Hepatic stellate cell (primary cell): ENCODE measurements at regions not wholly inside any gene's neighbourhood (a gene's known extent, or its start where the extent isn't known, plus 50 kb on each side); places are given as distances from the start of the nearest gene placed in this dataset.
A peak's percentile ranks its signal among the peaks of the same experiment; 100 is the strongest.

ENCODE experiments used
- DNase-seq: peaks from one replicate; pipeline ENCODE4 v3.0.0; 2011; ENCODE audit warnings: low spot score

DNA sequence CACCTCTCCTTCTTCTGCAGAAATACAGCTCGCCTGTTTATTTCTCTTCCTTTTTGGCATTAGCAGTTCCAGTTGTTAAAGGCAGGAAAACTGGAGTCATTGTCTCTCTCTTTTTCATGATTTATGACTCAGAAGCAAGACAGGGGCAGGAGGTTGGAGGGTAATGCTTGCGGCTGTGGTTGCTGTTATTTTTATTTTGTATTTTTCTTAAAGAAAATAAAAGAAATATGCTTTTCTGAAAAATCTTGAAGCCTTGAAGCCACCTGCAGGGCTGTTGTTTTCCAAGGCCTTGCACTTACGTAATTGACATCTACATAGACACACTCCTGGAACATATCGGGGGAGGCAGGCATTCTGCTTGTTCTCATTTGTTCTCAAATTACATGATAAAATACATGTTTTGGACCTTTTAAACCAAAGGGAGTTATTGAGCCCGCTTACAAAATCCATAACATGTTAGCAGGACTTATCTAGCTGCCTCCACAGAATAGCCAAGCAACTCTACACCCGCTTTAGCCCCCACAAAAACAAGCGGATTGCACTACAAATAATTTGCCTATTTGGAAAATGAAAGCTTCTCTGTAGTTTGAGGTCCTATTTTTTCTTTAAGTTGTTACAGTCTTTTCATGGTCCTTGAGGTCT is 1004.6 kb upstream of the NR2F2 start:
- DNase-seq = no peak

DNA sequence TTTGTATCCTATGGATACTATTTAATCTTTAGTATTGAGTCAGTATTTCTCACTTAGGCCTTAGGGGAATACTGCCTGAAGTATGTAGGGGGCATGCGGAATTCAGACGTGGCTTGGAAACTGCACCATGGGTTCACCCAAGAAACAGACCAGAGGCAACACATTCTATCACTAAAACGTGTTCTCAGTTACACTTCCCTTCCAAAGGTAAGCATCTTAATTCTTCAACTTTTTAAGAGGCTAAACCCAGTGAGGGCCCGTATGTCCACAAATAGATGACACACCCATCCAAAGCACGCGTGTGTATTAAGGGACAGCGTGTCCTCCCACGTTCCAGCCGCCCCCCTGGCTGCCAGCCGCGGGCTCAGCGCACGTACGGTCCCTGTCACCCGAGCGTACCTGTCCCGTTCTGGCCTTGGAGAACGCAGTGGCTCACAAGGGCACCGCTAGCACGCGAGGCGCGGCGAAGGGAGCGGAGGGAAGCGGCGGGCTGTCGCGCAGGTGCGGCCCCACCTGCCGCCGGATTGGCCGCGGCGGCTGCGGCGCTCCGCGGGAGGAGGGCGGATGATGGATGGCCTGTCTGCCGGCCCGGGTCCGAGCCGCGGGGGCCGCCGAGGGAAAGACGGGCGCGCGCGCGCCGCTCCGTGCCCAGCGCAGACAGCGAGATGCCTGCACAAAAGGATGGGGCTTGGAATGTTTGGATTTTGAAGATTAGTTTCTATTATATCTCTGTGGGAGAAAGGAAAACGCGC is 1003.9 kb upstream of the NR2F2 start:
- DNase-seq = peak; percentile 26

DNA sequence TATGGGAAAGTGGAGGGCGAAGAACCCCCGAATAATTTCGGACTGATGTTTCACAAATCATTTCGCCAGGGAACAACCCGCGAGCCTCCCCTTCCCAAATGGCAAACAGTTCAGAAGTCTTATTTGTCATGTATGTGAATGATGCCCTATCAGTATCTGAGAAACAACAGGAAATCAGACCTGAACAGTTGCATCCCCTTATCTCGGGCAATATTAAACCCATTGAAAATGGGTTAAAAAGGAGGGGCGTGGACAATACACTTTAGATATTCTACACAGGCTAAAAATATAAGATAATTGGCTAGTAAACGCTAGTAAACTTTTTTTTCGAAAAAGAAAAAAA is 1003.3 kb upstream of the NR2F2 start:
- no peak for DNase-seq

DNA sequence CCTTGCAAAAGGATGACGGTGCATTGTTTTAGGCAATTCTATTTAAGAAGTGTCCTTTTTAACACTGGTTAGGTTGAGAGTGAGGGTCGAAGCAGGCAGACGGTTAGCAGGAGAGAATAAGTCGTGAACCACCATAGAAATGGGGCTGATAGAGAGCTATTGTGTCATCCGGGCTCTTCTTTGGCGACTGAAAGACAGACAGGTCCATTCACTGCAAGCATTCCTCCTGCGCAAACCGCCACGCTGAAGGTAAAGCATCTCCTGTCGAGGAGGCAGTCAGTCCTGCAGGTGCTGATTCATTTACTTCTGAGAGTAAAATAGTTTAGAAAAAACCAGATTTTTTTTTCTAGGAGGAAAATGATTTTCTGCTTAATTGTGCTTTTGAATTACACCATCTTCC is 1002.8 kb upstream of the NR2F2 start:
- no peak for DNase-seq

DNA sequence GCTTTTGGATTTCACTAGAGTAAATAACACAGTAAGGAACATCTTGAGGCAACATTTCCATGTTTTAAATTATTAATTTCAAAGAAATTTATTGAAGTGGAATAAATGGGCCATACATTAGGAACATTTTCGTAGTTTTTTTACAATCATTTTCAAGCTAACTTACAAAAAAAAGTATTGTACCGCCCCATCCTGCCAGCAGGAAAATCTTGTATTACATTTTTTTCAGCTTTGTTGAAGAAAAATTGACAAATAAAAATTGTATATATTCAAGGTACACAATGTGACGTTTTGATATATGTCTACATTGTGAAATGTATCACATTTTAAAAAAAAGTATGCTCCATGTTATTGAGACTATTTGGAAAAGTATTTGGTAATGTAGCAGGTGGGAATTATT is 1001.9 kb upstream of the NR2F2 start:
- no peak for DNase-seq

DNA sequence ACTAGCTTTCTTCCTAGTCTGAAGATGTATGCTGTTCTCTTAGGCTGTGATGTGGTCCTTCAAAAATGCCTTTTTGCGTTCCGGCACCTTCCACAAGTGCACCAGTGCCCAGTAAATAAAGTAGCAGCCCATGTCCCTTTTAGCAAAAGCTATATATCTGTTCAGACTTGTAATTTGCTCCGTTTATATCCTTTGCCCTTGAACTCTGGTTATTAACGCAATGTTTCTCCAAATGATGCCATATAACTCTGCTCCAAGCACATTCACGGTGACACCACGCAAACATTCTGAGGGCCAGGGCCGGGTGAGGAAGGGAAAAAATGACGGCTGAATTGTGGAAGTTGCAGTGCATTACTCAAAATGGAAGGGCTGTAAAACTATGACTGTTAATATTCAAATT is 1001.1 kb upstream of the NR2F2 start:
- DNase-seq = no peak

DNA sequence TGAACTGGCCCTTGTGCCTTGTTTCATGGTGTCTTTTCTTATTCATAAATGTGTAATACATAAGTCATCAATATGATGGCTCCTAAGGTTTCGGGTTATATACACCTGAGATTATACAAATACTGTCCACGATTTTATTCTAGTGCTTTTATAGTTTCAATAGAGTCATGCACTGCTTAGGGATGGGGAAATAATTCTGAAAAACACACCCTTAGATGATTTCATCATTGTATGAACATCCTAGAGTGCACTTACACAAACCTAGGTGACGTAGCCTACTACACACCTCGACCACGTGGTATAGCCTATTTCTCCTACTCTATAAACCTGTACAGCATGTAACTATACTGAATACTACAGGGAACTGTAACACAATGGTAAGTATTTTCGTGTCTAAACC is 988.8 kb upstream of the NR2F2 start:
- DNase-seq = no peak

DNA sequence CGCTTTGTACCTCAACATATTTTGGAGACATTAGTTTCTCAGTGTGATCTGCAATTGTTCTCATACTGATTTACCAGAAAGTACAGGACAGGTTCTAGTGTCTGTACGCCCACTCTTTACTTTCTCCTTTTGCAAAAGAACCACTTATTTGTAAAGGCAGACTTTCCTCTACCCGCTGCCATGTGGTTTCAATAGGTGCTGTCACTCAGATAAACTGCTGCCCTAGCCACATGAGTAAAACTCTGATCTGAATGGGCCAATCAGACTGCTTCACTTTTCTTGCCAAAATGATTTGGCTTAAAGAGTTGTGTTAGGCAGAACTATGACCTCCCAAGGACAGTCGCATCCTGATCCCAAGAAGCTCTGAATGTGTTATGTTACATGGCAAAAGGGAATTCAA is 984.6 kb upstream of the NR2F2 start:
- no peak for DNase-seq

DNA sequence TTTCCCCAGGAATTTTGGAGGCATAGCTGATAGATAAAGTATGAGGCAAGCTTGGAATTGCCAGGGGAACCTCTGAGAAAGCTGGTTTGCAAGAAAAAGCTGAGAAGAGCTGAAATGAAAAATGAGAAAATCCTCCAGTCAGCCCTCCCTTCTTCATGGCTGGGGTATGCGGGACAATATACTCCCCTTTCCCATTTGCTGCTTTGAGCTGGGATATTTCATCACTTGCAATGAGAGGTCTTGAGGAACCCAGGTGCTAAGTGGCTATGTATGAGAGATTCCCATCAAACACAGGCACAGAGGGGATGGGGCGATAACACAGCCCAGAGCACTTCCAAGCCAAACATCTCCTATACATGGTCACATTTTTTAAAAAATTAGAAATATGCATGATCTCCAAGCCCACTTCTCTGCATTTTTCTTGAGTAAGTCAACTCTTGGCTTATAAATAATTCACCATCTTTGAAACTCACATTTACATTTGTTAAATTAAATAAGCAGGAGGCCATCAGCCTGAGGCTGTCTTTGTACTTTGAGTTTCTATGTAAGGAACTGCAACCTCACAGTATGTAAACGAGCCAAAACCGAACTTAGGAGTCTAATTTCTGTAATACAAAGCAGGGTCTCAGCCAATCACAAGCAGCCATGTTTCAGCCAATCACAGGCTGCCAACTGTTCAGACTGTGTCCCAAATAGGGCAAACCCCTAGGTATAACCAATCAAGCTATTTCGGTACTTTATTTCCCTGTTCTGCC is 983.6 kb upstream of the NR2F2 start:
- DNase-seq = no peak

DNA sequence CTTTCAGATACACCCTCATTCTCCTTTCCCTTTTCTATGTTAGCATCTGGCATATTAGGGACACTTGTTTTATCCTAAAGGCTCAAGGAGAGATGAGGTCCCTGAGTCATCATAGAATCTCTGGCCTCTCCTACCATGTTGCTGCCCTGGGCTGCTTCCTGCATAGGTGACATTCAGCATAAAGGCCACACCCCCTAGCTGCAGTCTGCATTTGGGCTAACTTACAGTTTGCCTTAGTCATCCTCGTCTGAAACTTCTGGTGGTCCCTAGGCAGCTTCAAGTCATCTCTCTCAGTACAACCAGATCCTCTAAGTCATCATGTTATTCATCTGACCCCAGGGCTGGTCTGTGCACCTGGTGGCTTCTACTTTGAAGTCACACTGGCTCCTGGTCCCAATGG is 982.7 kb upstream of the NR2F2 start:
- DNase-seq = no peak

DNA sequence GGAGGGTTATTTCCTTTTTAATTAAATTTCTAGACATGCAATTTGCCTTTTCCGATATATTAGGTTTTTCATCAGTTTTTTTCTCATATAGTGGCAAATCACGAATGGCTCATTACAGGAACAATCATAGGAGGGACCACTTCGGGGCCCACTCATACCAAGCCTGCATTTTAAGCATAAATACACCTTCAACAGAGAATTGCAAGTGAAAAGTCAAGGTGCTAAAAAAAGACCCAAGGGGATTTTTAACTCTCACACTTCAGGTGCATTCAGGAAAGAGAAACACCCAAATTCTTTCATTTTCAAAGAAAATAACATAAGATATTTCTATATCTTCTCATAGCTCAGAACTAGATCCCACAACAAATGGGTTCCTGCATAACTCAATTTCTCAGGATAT is 979.6 kb upstream of the NR2F2 start:
- DNase-seq = no peak

DNA sequence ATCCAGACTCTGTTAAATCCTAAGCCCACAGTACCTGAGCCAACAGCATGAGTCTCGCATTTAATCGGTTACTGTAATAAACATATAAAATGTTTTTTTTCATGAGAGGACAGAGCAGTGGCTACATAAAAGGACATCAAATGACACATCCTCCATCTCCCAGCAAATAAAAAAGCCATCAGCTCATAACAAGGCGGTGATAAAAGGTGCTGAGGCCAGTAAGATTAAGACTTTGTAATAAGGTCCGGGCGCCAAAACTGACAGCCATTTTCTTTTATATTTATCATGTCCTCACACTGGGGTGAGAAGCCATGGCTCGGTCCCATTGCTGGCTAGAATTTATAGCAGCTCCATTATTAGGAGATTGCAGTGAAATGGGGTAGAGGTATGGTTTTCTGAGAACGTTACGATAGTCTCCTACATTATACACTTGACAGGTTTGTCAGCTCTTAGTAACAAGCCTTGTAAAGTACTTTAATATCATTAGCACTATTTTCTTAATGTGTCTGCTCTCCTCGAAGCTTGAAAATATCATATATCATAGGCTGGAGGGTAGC is 977.8 kb upstream of the NR2F2 start:
- DNase-seq = no peak

DNA sequence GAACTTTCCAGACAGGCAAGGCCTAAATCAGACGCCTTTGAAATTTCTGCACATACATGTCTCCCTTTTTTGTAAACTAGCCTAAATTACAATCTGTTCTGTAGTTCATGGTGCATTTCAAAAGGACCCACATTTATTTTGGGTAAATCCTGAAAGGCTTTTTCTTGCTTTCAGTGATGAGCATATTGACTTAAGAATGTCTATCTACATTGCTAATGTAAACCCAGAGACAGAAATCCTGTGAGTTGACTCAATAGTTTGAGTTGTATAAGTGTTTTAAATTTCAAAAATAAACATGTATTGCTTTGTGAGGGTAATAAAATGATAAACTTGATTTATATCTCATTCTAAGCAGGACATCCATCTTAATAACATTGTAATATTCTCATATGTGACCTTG is 977.0 kb upstream of the NR2F2 start:
- no peak for DNase-seq

DNA sequence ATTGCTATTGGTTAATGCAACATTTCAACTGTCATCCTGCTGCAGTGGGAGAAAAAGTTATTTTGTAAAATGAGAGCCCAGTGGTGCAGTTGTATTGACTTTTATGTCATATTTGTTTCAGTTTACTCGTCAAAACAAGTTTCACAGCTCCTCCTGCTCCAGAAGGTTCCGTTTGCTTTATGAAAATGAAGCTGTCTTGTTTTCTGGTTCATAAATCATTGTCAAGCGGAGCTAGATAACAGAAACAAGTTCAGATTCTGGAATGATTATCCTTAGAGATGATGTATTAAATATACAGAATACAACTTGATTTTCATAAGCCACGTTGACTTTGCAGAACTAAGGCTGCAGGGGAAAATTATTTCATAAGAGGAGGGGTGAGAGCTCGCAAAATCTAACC is 970.5 kb upstream of the NR2F2 start:
- no peak for DNase-seq

DNA sequence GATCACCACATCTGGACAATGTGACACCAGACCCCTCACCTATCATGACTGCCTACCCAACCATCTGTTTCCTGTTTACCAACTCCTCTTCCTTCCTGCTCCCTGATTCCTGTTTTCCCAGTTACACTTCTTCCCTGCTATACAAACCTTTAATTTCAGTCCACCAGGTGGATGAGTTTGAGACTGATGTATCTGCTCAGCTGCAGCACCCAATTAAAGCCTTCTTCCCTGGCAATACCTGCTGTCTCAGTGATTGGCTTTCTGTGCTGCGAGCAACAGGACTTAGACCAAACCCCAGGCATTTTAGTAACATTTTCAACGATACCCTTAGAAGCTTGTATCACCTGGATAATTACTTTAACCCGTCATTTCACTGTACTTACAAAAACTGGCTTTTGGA is 968.2 kb upstream of the NR2F2 start:
- DNase-seq = no peak

DNA sequence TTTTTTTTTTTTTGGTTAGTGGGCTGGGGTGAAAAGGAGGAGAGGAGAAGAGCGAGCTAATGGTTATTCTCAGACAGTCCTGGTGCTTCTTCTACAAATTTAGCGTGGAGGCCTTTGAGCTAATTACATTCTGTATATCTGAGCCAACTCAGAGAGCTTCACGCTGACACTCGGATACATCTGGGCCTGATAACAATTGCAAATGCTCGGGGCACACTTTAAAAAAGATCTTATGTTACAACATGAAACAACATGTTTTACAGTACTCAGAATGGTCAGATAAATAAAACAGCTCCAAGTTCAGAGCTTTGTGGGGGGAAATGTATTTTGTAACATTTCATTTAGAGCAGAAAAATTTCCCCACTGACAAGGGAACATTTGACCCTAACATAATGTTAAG is 966.9 kb upstream of the NR2F2 start:
- DNase-seq = no peak

DNA sequence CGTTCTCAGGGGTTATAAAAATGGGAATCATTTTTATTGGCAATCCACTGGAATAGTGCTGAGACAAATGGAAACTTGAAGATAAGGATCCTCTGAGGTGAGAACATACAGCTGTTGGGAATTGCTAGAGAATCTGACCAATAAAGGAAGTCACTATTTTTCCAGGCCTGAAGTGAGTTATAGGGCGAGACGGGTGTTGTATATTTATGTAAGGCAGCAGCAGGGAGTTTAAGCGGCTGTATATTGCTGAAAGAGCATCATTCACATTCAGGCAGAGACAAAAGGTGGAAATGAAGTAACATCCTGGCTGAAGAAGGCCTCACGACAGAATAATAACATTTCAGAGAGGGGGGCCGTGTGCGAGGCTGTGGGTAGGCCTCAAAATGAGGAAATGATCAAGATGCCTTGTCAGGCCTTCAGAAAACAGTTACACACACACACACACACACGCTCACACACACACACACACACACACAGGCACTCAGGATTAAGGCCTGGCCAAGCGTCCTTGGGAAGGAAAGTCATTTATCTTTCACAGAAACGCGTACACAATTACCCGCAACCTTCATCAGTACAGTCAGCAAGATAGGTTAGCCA is 964.9 kb upstream of the NR2F2 start:
- no peak for DNase-seq

DNA sequence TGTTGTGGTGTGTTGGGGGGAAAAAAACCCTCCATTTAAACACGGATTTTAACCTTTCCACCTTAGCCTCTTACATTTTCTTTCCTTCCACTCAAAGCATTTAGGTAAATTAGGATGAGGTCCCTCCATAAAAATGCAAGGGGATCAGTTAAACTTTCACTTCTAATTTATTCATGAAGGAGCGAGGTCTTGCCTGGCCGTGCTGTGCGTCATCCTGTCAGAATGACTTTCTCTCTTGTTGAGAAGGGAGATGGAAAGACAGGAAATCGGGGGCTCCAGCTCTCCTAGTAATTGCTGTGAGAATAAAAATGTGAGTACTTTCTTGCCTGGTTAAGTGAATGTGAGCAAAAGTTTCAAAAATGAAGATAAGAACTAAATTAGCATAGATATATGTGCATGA is 962.3 kb upstream of the NR2F2 start:
- DNase-seq = no peak

DNA sequence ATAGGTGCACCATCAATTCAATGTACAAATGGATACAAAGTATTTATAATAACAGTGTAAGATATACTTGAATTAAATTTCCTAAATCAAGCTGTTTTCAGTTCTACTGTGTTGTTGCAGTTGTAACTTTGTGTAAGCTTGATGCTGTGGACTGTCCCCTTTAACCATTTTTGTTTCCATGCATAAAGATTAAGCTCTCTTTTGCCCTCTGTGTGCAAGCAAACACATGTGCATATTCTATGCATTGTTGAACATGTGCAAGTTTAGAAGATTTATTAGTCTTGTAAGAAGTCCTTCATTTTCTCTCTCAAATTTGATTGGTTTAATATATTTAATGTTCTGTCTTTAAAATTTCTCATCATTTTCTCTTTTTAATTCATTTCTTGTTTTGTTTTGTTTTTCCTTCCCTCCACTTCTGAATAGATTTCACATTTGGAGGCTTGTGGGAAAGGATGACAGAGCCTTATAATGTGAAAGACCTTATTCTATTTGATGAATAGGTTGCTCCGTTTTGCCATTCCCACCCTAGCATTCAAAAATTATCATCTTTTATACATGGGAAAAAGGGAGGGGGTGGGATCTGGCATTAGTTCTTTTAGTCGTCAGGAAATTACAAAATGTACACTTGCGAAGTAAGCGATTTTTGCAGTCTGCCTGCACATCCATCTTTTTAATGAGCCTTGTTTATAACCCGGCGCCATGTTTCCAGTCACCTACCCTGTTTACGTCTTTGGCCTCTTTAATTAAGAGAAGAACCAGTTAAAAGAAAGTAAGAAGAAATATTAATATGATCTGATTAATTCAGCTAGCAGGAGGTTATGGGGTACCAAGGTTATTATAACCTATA is 961.5 kb upstream of the NR2F2 start:
- DNase-seq = no peak

DNA sequence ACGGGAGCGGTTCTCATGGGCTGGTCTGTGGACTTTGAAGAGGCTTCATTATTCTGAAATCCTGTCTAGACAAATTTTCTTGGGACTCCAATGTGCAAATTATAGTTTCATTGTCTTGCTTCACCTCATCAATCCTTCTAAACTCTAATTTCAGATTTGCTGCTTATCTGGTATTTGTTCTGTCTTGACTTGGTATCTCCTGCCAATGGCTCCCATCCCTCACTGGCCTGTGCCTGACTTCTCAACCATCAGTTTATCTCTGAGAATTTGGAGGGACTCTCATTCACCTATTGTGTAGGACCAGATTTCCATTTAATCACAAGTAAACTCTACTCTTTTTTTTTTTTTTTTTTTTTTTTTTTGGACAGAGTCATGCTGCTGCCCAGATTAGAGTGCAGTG is 960.2 kb upstream of the NR2F2 start:
- DNase-seq = no peak

DNA sequence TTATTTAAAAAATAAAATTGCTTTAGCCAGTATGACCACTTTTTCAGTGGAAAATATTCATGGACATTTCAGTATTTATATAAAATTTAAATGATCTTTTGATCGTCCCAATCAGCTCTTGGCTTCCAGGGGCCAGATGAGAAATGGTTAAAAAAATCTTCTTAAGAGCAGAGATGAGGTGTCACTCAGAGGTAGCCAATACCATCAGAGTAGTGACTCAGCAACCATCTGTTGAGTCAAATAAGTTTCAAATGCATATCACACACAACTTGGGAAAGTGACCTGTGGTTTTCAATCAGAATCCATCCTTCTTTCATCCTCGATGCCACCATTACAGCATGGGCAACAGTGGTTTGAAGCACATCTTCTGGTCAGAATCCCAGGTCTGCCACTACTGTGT is 958.8 kb upstream of the NR2F2 start:
- no peak for DNase-seq

DNA sequence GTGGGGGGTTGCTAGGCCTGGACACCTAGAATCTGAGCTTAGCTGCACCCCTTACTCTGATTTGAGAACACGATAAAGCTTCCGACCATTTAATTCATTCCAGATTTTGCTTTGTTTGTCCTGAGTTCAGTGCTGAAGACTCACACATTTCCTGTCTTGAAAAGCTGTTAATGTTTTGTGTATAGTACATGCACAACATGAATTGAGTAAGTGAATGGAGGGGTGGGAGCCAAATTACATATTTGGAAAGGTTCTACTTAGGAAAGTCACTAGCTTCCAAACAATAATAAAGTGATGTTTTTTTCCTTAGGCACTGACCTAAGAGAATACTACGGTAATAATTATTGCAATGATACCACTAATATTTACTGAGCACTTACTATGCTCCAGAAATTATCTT is 955.2 kb upstream of the NR2F2 start:
- DNase-seq = no peak
